ENCODE measurements at regions not wholly inside any gene's neighbourhood (a gene's known extent, or its start where the extent isn't known, plus 50 kb on each side); places are given as distances from the start of the nearest gene placed in this dataset.

DNA sequence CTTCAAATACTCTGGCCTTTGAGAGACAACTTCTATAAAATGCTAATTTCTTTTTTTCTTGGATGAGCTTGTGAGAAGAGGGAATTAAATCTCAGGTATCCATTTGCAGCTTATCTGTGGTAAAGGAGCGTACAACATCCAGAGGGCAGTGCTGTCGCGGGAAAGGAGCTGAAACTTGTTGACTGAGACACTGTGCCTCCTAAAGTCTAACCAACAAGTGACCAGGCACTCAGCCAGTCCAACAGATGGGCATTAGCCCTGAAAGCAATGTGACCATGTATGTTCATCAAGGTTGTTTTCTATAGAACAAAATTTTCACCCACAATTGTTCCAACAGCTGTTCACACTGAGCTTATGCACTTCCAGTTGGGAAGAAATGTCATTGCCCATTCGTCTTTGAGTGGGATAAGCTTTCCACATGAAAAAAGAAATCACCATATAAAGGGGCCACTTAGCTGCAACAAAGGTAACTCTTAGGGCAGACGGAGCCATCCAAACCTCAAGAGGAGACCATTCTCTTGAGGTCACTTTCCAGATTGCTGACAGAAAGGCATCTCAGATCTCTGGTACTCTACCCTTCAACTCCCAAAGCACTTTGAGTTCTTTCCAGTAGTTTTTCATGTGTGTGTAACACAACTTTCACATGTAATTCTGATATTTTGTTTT is 244.8 kb upstream of the NEIL3 start:
- TF ChIP-seq, protein P1, sequence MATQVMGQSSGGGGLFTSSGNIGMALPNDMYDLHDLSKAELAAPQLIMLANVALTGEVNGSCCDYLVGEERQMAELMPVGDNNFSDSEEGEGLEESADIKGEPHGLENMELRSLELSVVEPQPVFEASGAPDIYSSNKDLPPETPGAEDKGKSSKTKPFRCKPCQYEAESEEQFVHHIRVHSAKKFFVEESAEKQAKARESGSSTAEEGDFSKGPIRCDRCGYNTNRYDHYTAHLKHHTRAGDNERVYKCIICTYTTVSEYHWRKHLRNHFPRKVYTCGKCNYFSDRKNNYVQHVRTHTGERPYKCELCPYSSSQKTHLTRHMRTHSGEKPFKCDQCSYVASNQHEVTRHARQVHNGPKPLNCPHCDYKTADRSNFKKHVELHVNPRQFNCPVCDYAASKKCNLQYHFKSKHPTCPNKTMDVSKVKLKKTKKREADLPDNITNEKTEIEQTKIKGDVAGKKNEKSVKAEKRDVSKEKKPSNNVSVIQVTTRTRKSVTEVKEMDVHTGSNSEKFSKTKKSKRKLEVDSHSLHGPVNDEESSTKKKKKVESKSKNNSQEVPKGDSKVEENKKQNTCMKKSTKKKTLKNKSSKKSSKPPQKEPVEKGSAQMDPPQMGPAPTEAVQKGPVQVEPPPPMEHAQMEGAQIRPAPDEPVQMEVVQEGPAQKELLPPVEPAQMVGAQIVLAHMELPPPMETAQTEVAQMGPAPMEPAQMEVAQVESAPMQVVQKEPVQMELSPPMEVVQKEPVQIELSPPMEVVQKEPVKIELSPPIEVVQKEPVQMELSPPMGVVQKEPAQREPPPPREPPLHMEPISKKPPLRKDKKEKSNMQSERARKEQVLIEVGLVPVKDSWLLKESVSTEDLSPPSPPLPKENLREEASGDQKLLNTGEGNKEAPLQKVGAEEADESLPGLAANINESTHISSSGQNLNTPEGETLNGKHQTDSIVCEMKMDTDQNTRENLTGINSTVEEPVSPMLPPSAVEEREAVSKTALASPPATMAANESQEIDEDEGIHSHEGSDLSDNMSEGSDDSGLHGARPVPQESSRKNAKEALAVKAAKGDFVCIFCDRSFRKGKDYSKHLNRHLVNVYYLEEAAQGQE (IDR thresholded peaks at IDR 0.05; ENCODE audit: insufficient read depth in 1 of 2, low read depth in 2 of 2, low read length in 2 of 2) = no peak
- no peak for TF ChIP-seq SIN3A (IDR thresholded peaks at IDR 0.05; ENCODE audit: borderline replicate concordance, insufficient read depth, low read length)
- TF ChIP-seq POLR2AphosphoS5 (IDR thresholded peaks at IDR 0.05; ENCODE audit: low read depth, low read length) = no peak

All from PFSK-1 (cell line).